ENCODE measurements at regions not wholly inside any gene's neighbourhood (a gene's known extent, or its start where the extent isn't known, plus 50 kb on each side); places are given as distances from the start of the nearest gene placed in this dataset.

GRCh38 chr3:170730071-170730812 lies 139.8 kb downstream of the RPL22L1 start:
- DNase-seq (ENCODE audit: low read depth in 3 of 3): no peak

- DNase-seq (ENCODE audit: low read depth in 3 of 3): no peak
These were observed 141.8 kb downstream of the RPL22L1 start for GRCh38 chr3:170728181-170728580.

GRCh38 chr3:170727754-170728153 lies 141.9 kb upstream of the SLC7A14 start:
- no peak for DNase-seq (ENCODE audit: low read depth in 3 of 3)

GRCh38 chr3:170726976-170727661 lies 141.2 kb upstream of the SLC7A14 start:
- no peak for DNase-seq (ENCODE audit: low read depth in 3 of 3)

- DNase-seq (ENCODE audit: low read depth in 3 of 3): no peak
These were observed 139.4 kb upstream of the SLC7A14 start for GRCh38 chr3:170725285-170725731.

GRCh38 chr3:170724599-170725280 lies 138.9 kb upstream of the SLC7A14 start:
- no peak for DNase-seq (ENCODE audit: low read depth in 3 of 3)

- no peak for DNase-seq (ENCODE audit: low read depth in 3 of 3)
These were observed 137.4 kb upstream of the SLC7A14 start for GRCh38 chr3:170723241-170723640.

- DNase-seq (ENCODE audit: low read depth in 3 of 3): no peak
These were observed 135.7 kb upstream of the SLC7A14 start for GRCh38 chr3:170721563-170721962.

GRCh38 chr3:170719300-170719699 lies 133.4 kb upstream of the SLC7A14 start:
- no peak for DNase-seq (ENCODE audit: low read depth in 3 of 3)

- no peak for DNase-seq (ENCODE audit: low read depth in 3 of 3)
These were observed 133.0 kb upstream of the SLC7A14 start for GRCh38 chr3:170718848-170719247.

- DNase-seq (ENCODE audit: low read depth in 3 of 3): no peak
These were observed 131.8 kb upstream of the SLC7A14 start for GRCh38 chr3:170717410-170718402.

- DNase-seq (ENCODE audit: low read depth in 3 of 3): no peak
These were observed 130.4 kb upstream of the SLC7A14 start for GRCh38 chr3:170716172-170716805.

- DNase-seq (ENCODE audit: low read depth in 3 of 3): no peak
These were observed 129.0 kb upstream of the SLC7A14 start for GRCh38 chr3:170714562-170715535.

- DNase-seq (ENCODE audit: low read depth in 3 of 3): no peak
These were observed 128.2 kb upstream of the SLC7A14 start for GRCh38 chr3:170714122-170714521.

GRCh38 chr3:170713653-170714052 lies 127.8 kb upstream of the SLC7A14 start:
- no peak for DNase-seq (ENCODE audit: low read depth in 3 of 3)

GRCh38 chr3:170712798-170713197 lies 126.9 kb upstream of the SLC7A14 start:
- DNase-seq (ENCODE audit: low read depth in 3 of 3): no peak

- DNase-seq (ENCODE audit: low read depth in 3 of 3): no peak
These were observed 126.5 kb upstream of the SLC7A14 start for GRCh38 chr3:170712336-170712735.

GRCh38 chr3:170711786-170712185 lies 125.9 kb upstream of the SLC7A14 start:
- no peak for DNase-seq (ENCODE audit: low read depth in 3 of 3)

- DNase-seq (ENCODE audit: low read depth in 3 of 3): no peak
These were observed 123.2 kb upstream of the SLC7A14 start for GRCh38 chr3:170709046-170709445.

- no peak for DNase-seq (ENCODE audit: low read depth in 3 of 3)
These were observed 122.0 kb upstream of the SLC7A14 start for GRCh38 chr3:170707899-170708298.

Data from stimulated activated CD4-positive, alpha-beta T cell treated with anti-CD3 and anti-CD28 coated beads, TNF-alpha, amount 100 ng/mL, for 24 hours (primary cell).